ENCODE measurements at regions not wholly inside any gene's neighbourhood (a gene's known extent, or its start where the extent isn't known, plus 50 kb on each side); places are given as distances from the start of the nearest gene placed in this dataset.

- TF ChIP-seq CTCF (conservative IDR thresholded peaks at IDR 0.05) (no peak), EZH2 (IDR thresholded peaks at IDR 0.05; ENCODE audit: low read depth) (no peak)
- Histone ChIP-seq H3K27me3 (ENCODE audit: insufficient read depth, low read depth) (no peaks in the 10 kb centered on the region), H3K36me3 (ENCODE audit: low read depth) (no peaks in the 10 kb centered on the region), H3K4me1 (replicated peaks; ENCODE audit: insufficient read depth) (peaks cover 44% of the 10 kb centered on the region), H3K79me2 (ENCODE audit: low read depth) (no peaks in the 10 kb centered on the region), H3K27ac (no peak overlapping the region), H3K4me3 (no peak overlapping the region), H3K4me2 (no peak overlapping the region), H3F3A (ENCODE audit: insufficient read depth, low read depth) (peaks cover 18% of the 10 kb centered on the region; the same call in 1 of the 2 replicates), H3K9me3 (ENCODE audit: insufficient read depth, low read depth) (no peaks in the 10 kb centered on the region), H2AFZ (no peak overlapping the region), H3K9me2 (ENCODE audit: insufficient read depth) (no peaks in the 10 kb centered on the region), H4K20me1 (ENCODE audit: insufficient read depth) (no peaks in the 10 kb centered on the region)
- ChIA-PET POLR2A (ENCODE audit: unreplicated experiment) (no interaction called here), CTCF (interaction anchor here (0.5 kb wide), 1 partner anchor 41 kb away, joined by 5 read pairs; no protein-coding TSS in a partner anchor)
- no peak for DNase-seq
- no TSS peak for BruUV-seq (replicated peaks)
- intact Hi-C loops (cut with micrococcal nuclease; ENCODE audit: unreplicated experiment): no loop called here
Measured at GRCh38 chr3:171526146-171526545, 65.9 kb upstream of the TNIK start.

GRCh38 chr3:171525437-171525836 is 65.2 kb upstream of the TNIK start:
- POLR2A ChIA-PET (ENCODE audit: unreplicated experiment): no interaction called here
- no TSS peak for BruUV-seq (replicated peaks)
- no peaks in the 10 kb centered on the region for H4K20me1 ChIP-seq (ENCODE audit: insufficient read depth)
- H3K79me2 ChIP-seq (ENCODE audit: low read depth): no peaks in the 10 kb centered on the region
- H3F3A ChIP-seq (ENCODE audit: insufficient read depth, low read depth): peaks cover 18% of the 10 kb centered on the region; the same call in 1 of the 2 replicates
- no peaks in the 10 kb centered on the region for H3K9me3 ChIP-seq (ENCODE audit: insufficient read depth, low read depth)
- H3K27ac ChIP-seq: peak overlapping the region; percentile 48; the same call in 1 of the 2 replicates
- H3K4me3 ChIP-seq: no peak overlapping the region
- no peaks in the 10 kb centered on the region for H3K27me3 ChIP-seq (ENCODE audit: insufficient read depth, low read depth)
- no peaks in the 10 kb centered on the region for H3K9me2 ChIP-seq (ENCODE audit: insufficient read depth)
- intact Hi-C loops (cut with micrococcal nuclease; ENCODE audit: unreplicated experiment): no loop called here
- H2AFZ ChIP-seq: no peak overlapping the region
- no peak overlapping the region for H3K4me2 ChIP-seq
- CTCF ChIA-PET: no interaction called here
- no peak for TF ChIP-seq CTCF (conservative IDR thresholded peaks at IDR 0.05)
- TF ChIP-seq EZH2 (IDR thresholded peaks at IDR 0.05; ENCODE audit: low read depth): no peak
- H3K4me1 ChIP-seq (replicated peaks; ENCODE audit: insufficient read depth): peaks cover 44% of the 10 kb centered on the region
- no peak for DNase-seq
- no peaks in the 10 kb centered on the region for H3K36me3 ChIP-seq (ENCODE audit: low read depth)

GRCh38 chr3:171524921-171525310 is 64.7 kb upstream of the TNIK start:
- Histone ChIP-seq H3K9me3 (ENCODE audit: insufficient read depth, low read depth) (no peaks in the 10 kb centered on the region), H3K4me3 (no peak overlapping the region), H3F3A (ENCODE audit: insufficient read depth, low read depth) (peaks cover 18% of the 10 kb centered on the region; the same call in 1 of the 2 replicates), H3K27me3 (ENCODE audit: insufficient read depth, low read depth) (no peaks in the 10 kb centered on the region), H3K36me3 (ENCODE audit: low read depth) (no peaks in the 10 kb centered on the region), H3K4me2 (no peak overlapping the region), H4K20me1 (ENCODE audit: insufficient read depth) (no peaks in the 10 kb centered on the region), H3K9me2 (ENCODE audit: insufficient read depth) (no peaks in the 10 kb centered on the region), H3K4me1 (replicated peaks; ENCODE audit: insufficient read depth) (peaks cover 44% of the 10 kb centered on the region), H3K79me2 (ENCODE audit: low read depth) (no peaks in the 10 kb centered on the region), H2AFZ (no peak overlapping the region), H3K27ac (peak overlapping the region; percentile 48)
- ChIA-PET POLR2A (ENCODE audit: unreplicated experiment) (no interaction called here), CTCF (no interaction called here)
- no peak for TF ChIP-seq CTCF (conservative IDR thresholded peaks at IDR 0.05)
- TF ChIP-seq EZH2 (IDR thresholded peaks at IDR 0.05; ENCODE audit: low read depth): no peak
- no peak for DNase-seq
- BruUV-seq (replicated peaks): no TSS peak
- intact Hi-C loops (cut with micrococcal nuclease; ENCODE audit: unreplicated experiment): no loop called here
